ENCODE measurements at regions not wholly inside any gene's neighbourhood (a gene's known extent, or its start where the extent isn't known, plus 50 kb on each side); places are given as distances from the start of the nearest gene placed in this dataset.
A peak's percentile ranks its signal among the peaks of the same experiment; 100 is the strongest.
"Not testable (repeated sequence)": the region's sequence is repeated elsewhere in the genome, so short reads cannot be mapped to it uniquely, and the experiment has no call there.

- DNase-seq: not testable (repeated sequence)
These were observed 98.1 kb downstream of the RTP4 start for GRCh38 chr3:187466306-187466705.

- no peak for DNase-seq
These were observed 97.3 kb downstream of the RTP4 start for GRCh38 chr3:187465503-187465902.

GRCh38 chr3:187464682-187465081, 96.5 kb downstream of the RTP4 start:
- no peak for DNase-seq

- no peak for DNase-seq
These were observed 90.7 kb downstream of the RTP4 start for GRCh38 chr3:187458921-187459320.

GRCh38 chr3:187458383-187458782, 90.2 kb downstream of the RTP4 start:
- DNase-seq: no peak

GRCh38 chr3:187456250-187456649, 88.1 kb downstream of the RTP4 start:
- peak; percentile 12 for DNase-seq

GRCh38 chr3:187454085-187454815, 86.1 kb downstream of the RTP4 start:
- no peak for DNase-seq

- DNase-seq: no peak
These were observed 82.4 kb downstream of the RTP4 start for GRCh38 chr3:187450431-187451190.

- DNase-seq: no peak
These were observed 80.5 kb downstream of the RTP4 start for GRCh38 chr3:187448674-187449073.

- no peak for DNase-seq
These were observed 79.6 kb downstream of the RTP4 start for GRCh38 chr3:187447737-187448136.

GRCh38 chr3:187445356-187445755, 77.2 kb downstream of the RTP4 start:
- DNase-seq: no peak

- DNase-seq: peak; percentile 2
These were observed 66.3 kb downstream of the RTP4 start for GRCh38 chr3:187434524-187434923.

GRCh38 chr3:187430576-187430975, 62.4 kb downstream of the RTP4 start:
- no peak for DNase-seq

Data from DMS79 (cell line).